Sigmoid colon (tissue), 6 donors: ENCODE measurements at regions not wholly inside any gene's neighbourhood (a gene's known extent, or its start where the extent isn't known, plus 50 kb on each side); places are given as distances from the start of the nearest gene placed in this dataset.

ENCODE experiments used
- DNase-seq: peaks from one replicate; pipeline ENCODE4 v3.0.0-alpha.2; 2019
- H3K27ac ChIP-seq, 4 donors: fragments of 200-600 bp; sonication (generic); one replicate each; pipeline ENCODE4 v1.5.1; 2016 to 2019; ENCODE audit warnings: mild to moderate bottlenecking in 1 of 4
- H3K27me3 ChIP-seq, 3 donors: fragments of 200-600 bp; sonication (generic); one replicate each; pipeline ENCODE4 v1.5.1; 2019; ENCODE audit warnings: mild to moderate bottlenecking in 1 of 3
- H3K36me3 ChIP-seq, 4 donors: fragments of 200-600 bp; sonication (generic); one replicate each; pipeline ENCODE4 v1.5.1; 2016 to 2019
- H3K4me1 ChIP-seq, 4 donors: fragments of 200-600 bp; sonication (generic); one replicate each; pipeline ENCODE4 v1.5.1; 2017 to 2019
- H3K4me3 ChIP-seq, 4 donors: fragments of 200-600 bp; sonication (generic); one replicate each; pipeline ENCODE4 v1.5.1; 2017 to 2019; ENCODE audit warnings: mild to moderate bottlenecking in 2 of 4, moderate library complexity in 1 of 4
- H3K9me3 ChIP-seq, 4 donors: fragments of 200-600 bp in 3 of 4; sonication (generic) in 3 of 4; one replicate each; pipeline versions ENCODE4 v1.5.1 to v1.6.1; 2013 to 2019
- CTCF ChIP-seq, 4 experiments: fragments of 450-650 bp in 3 of 4; fragments of 200-600 bp in 1 of 4; IDR thresholded peaks; one replicate each; pipeline ENCODE4 v1.5.1; 2016 to 2019; ENCODE audit warnings: antibody characterized with exemption in 4 of 4, mild to moderate bottlenecking in 3 of 4, moderate library complexity in 2 of 4
- EP300 ChIP-seq, 4 donors: sonication (generic); formaldehyde crosslinking; IDR thresholded peaks; one replicate each; pipeline ENCODE4 v1.6.1; 2017; ENCODE audit warnings: antibody characterized with exemption in 4 of 4
- POLR2A ChIP-seq, 2 donors: fragments of 450-650 bp; IDR thresholded peaks; one replicate each; pipeline ENCODE4 v1.6.1; 2016; ENCODE audit warnings: antibody characterized with exemption in 2 of 2, mild to moderate bottlenecking in 2 of 2, moderate library complexity in 2 of 2
- POLR2AphosphoS5 ChIP-seq, 4 donors: sonication (generic); formaldehyde crosslinking; IDR thresholded peaks; one replicate each; pipeline ENCODE4 v1.6.1; 2017; ENCODE audit warnings: antibody characterized with exemption in 4 of 4
- WGBS, 2 donors: extraction: QIAGEN DNeasy Blood & Tissue Kit; methylation state at CpG; one replicate each; pipeline ENCODE4 v1.1.7; 2013; 5-methylcytosine and 5-hydroxymethylcytosine counted together
- intact Hi-C: fragments of 100-400 bp; cut with DNase I; formaldehyde crosslinking; loops from one replicate; pipeline ENCODE4 v1.15.1; 2023
- donor health status: healthy with polysubstance abuse.
- donor health status: healthy.

DNA sequence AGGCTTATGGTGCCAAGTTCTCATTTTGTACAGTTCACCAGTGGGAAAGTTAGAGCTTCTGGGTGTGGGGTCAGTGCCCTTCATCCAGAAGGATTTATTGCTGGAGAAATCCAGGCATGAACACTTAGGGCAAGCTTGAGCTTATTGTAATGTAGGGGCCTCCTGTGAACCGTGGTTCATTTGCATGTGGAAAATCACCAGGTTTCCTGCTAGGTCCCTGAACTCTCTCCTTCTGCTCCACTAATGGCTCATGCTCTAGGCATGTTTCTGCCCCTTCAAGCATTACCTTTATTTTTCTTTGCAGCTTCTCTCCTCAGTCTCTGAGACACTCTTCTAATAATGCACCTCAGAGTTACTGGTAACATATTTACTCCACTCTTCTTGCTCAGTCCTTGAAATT, 79.3 kb upstream of the FAM98A start:
- intact Hi-C loops = no loop called here
- H3K36me3 ChIP-seq = no peaks in the 10 kb centered on the region
- H3K4me3 ChIP-seq = no peak overlapping the region
- no peaks in the 10 kb centered on the region for H3K9me3 ChIP-seq
- no peaks in the 10 kb centered on the region for H3K27me3 ChIP-seq
- DNase-seq = no peak
- H3K4me1 ChIP-seq = no peaks in the 10 kb centered on the region
- 10 to 39% methylated on average over 1 of the region's 1 CpG for WGBS, 2 donors
- H3K27ac ChIP-seq = no peak overlapping the region
- no peak for TF ChIP-seq POLR2A (IDR thresholded peaks at IDR 0.05)
- no peak for TF ChIP-seq EP300 (IDR thresholded peaks at IDR 0.05)
- no peak for TF ChIP-seq POLR2AphosphoS5 (IDR thresholded peaks at IDR 0.05)
- no peak for TF ChIP-seq CTCF (IDR thresholded peaks at IDR 0.05)

DNA sequence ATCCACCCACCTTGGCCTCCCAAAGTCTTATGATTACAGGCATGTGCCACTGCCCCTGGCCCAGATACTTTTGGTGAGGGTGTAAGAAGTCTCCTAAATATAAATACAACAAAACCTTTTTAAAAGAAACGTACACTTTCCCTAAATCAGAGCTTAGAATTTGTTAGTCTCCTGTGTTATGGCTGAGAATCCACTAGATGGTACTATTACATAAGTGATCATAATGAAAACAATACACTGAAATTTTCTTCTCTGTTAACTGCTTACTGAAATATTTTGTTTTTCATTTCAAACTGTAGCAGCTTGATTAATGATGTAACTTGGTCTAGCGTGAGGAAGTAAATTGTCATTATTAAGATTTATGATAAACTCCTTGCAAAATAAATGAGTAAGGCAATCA, 74.8 kb upstream of the FAM98A start:
- DNase-seq = no peak
- H3K9me3 ChIP-seq = no peaks in the 10 kb centered on the region
- no peaks in the 10 kb centered on the region for H3K27me3 ChIP-seq
- 28 to 44% methylated on average over 2 of the region's 2 CpGs for WGBS, 2 donors
- H3K4me1 ChIP-seq = no peaks in the 10 kb centered on the region
- H3K36me3 ChIP-seq = no peaks in the 10 kb centered on the region
- intact Hi-C loops = no loop called here
- no peak overlapping the region for H3K27ac ChIP-seq
- TF ChIP-seq CTCF (IDR thresholded peaks at IDR 0.05) = peak in 1 of 4 experiments; percentile 32
- TF ChIP-seq EP300 (IDR thresholded peaks at IDR 0.05) = no peak
- H3K4me3 ChIP-seq = no peak overlapping the region

DNA sequence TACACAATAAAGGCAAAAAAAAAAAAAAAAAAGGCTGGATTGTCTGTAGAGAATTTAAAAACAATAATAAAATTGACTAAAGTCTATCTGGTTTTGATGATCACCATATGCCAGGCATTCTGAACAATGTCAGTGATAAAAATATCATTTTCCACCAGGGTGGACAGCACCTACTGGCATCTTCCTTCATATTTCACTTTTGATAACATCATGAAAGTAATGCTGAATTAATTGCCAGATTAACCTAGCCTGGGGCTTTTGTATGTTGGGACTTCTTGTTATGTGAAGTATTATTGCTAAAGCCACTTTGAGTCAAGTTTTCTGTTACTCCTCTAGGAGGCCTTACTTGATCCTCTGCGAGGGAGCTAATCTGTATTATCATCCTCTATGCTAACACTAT, 73.8 kb upstream of the FAM98A start:
- Histone ChIP-seq H3K36me3 (no peaks in the 10 kb centered on the region), H3K27me3 (no peaks in the 10 kb centered on the region), H3K9me3 (no peaks in the 10 kb centered on the region), H3K27ac (no peak overlapping the region), H3K4me1 (no peaks in the 10 kb centered on the region), H3K4me3 (no peak overlapping the region)
- TF ChIP-seq POLR2AphosphoS5 (IDR thresholded peaks at IDR 0.05) = no peak
- no peak for TF ChIP-seq CTCF (IDR thresholded peaks at IDR 0.05)
- no peak for TF ChIP-seq POLR2A (IDR thresholded peaks at IDR 0.05)
- no peak for TF ChIP-seq EP300 (IDR thresholded peaks at IDR 0.05)
- intact Hi-C loops = no loop called here
- DNase-seq = no peak
- 67 to 90% methylated on average over 1 of the region's 1 CpG for WGBS, 2 donors

DNA sequence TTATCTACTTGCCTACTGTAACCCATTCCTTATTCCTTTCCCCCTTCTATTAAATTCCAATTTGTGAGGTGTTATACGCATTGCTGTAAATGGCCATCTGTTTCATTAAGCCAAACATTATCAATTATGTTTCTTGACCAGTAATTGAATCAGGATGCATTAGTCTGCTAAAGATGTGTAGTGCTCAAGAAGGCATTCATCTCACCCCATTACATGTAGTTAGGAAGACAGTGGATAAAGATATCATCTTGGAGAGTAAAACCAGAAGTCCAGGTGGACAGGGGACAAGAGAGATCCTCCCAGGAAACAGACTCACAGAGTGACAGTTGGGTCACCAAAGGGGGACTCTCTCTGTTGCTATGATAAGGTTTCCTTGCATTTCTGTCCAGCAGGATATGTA, 73.3 kb upstream of the FAM98A start:
- Histone ChIP-seq H3K9me3 (no peaks in the 10 kb centered on the region), H3K4me3 (no peak overlapping the region), H3K36me3 (no peaks in the 10 kb centered on the region), H3K4me1 (no peaks in the 10 kb centered on the region), H3K27ac (no peak overlapping the region), H3K27me3 (no peaks in the 10 kb centered on the region)
- TF ChIP-seq EP300 (IDR thresholded peaks at IDR 0.05) (no peak), POLR2AphosphoS5 (IDR thresholded peaks at IDR 0.05) (no peak), POLR2A (IDR thresholded peaks at IDR 0.05) (no peak), CTCF (IDR thresholded peaks at IDR 0.05) (no peak)
- no peak for DNase-seq
- intact Hi-C loops = no loop called here
- 94 to 97% methylated on average over 1 of the region's 1 CpG for WGBS, 2 donors

DNA sequence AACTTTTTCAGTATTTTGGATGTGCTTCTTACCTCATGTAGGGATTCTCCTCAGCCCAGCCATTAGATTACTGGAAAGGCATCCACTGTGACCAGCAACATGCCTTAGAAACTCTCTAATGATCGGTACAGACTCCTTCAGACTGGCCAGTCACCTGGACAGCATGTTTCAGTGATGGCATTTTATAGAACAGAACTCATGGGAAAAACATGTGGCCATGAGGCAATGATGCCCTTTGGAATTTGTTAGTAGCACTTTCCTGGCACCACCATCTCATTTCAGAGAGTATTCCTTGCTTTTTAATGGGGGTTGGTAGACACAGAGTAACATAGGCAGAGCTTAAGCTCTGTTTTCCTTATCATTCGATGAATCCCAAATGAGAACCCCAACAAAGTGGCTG, 72.1 kb upstream of the FAM98A start:
- Histone ChIP-seq H3K27ac (no peak overlapping the region), H3K4me3 (no peak overlapping the region), H3K4me1 (no peaks in the 10 kb centered on the region), H3K9me3 (no peaks in the 10 kb centered on the region), H3K36me3 (no peaks in the 10 kb centered on the region), H3K27me3 (no peaks in the 10 kb centered on the region)
- 92 to 94% methylated on average over 2 of the region's 2 CpGs for WGBS, 2 donors
- TF ChIP-seq POLR2A (IDR thresholded peaks at IDR 0.05) = no peak
- TF ChIP-seq POLR2AphosphoS5 (IDR thresholded peaks at IDR 0.05) = no peak
- TF ChIP-seq EP300 (IDR thresholded peaks at IDR 0.05) = no peak
- no peak for TF ChIP-seq CTCF (IDR thresholded peaks at IDR 0.05)
- DNase-seq = no peak
- intact Hi-C loops = no loop called here
